Gastroesophageal sphincter (tissue), 3 donors: ENCODE measurements at regions not wholly inside any gene's neighbourhood (a gene's known extent, or its start where the extent isn't known, plus 50 kb on each side); places are given as distances from the start of the nearest gene placed in this dataset.

Experiments used
- POLR2A ChIP-seq, 2 donors: fragments of 450-650 bp; IDR thresholded peaks; one replicate each; pipeline ENCODE4 v1.6.1; 2017; ENCODE audit warnings: antibody characterized with exemption in 2 of 2, mild to moderate bottlenecking in 2 of 2, moderate library complexity in 1 of 2
- TF ChIP-seq, protein P1 (sequence below), 4 experiments: fragments of 200-600 bp in 2 of 4; fragments of 450-650 bp in 2 of 4; sonication (generic) in 1 of 4; IDR thresholded peaks; one replicate each; pipeline ENCODE4 v1.5.1; 2017 to 2019; ENCODE audit warnings: antibody characterized with exemption in 4 of 4, mild to moderate bottlenecking in 2 of 4, moderate library complexity in 2 of 4

DNA sequence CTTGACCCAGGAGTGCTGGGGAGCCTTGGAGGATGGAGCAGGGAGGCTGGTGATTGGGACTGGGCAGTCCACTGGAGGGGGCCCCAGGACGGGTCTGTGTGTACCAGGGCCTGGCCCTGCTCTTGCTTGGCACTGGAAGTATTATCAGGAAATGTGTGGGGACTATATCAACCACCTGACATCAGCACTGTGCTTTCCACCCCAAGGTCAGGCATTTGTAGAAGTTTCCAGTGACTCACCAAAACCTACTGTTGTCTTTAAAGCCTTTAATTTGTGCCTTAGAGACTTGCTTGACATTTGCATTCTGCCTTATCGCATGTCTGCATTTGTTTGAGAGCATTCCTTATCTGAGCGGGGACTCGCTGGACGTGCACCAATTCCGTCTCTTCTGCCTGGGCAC is 323.1 kb downstream of the FOXL1 start:
- TF ChIP-seq, protein P1, sequence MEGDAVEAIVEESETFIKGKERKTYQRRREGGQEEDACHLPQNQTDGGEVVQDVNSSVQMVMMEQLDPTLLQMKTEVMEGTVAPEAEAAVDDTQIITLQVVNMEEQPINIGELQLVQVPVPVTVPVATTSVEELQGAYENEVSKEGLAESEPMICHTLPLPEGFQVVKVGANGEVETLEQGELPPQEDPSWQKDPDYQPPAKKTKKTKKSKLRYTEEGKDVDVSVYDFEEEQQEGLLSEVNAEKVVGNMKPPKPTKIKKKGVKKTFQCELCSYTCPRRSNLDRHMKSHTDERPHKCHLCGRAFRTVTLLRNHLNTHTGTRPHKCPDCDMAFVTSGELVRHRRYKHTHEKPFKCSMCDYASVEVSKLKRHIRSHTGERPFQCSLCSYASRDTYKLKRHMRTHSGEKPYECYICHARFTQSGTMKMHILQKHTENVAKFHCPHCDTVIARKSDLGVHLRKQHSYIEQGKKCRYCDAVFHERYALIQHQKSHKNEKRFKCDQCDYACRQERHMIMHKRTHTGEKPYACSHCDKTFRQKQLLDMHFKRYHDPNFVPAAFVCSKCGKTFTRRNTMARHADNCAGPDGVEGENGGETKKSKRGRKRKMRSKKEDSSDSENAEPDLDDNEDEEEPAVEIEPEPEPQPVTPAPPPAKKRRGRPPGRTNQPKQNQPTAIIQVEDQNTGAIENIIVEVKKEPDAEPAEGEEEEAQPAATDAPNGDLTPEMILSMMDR (IDR thresholded peaks at IDR 0.05) = no peak
- TF ChIP-seq POLR2A (IDR thresholded peaks at IDR 0.05) = no peak
